B cell (primary cell): ENCODE measurements at regions not wholly inside any gene's neighbourhood (a gene's known extent, or its start where the extent isn't known, plus 50 kb on each side); places are given as distances from the start of the nearest gene placed in this dataset.
A peak's percentile ranks its signal among the peaks of the same experiment; 100 is the strongest.

ENCODE experiments used
- ATAC-seq: fragments of 200-7000 bp; cut with Tn5 transposase; one replicate; pipeline ENCODE4 v1.10.0; 2021; ENCODE audit warnings: low read depth, mild to moderate bottlenecking, moderate number of reproducible peaks, moderate library complexity
- CTCF ChIA-PET: fragments of 350-600 bp; sonication (Branson Sonifier 250); formaldehyde crosslinking; loops from one replicate; lab custom pipeline; 2021; ENCODE audit warnings: antibody characterized with exemption, inconsistent platforms; lab: Charles Lee
- POLR2A ChIA-PET: fragments of 350-600 bp; sonication (Branson Sonifier 250); formaldehyde crosslinking; loops from one replicate; lab custom pipeline; 2021; ENCODE audit warnings: antibody characterized with exemption; lab: Charles Lee
- DNase-seq: peaks from one replicate; pipeline ENCODE4 v3.0.0; 2013
- H2AFZ ChIP-seq: 2 replicates; pipeline ENCODE4 v1.6.1; 2012; ENCODE audit warnings: mild to moderate bottlenecking, low read depth, low read length; ENCODE audit not compliant: insufficient read depth, poor library complexity, severe bottlenecking
- H3K27ac ChIP-seq, 2 donors: 1 replicate in 1 of 2; 2 replicates in 1 of 2; pipeline ENCODE4 v1.5.1; 2012 to 2013; ENCODE audit warnings: low read length in 2 of 2, mild to moderate bottlenecking in 2 of 2, moderate library complexity in 1 of 2
- H3K27me3 ChIP-seq, 4 experiments: fragments of 200-600 bp in 1 of 4; sonication (generic) in 1 of 4; replicated peaks in 1 of 4; 1 replicate in 2 of 4; 2 replicates in 2 of 4; pipeline versions ENCODE4 v1.6.1 to v1.7.0; 2013 to 2016; ENCODE audit warnings: low read length in 3 of 4, mild to moderate bottlenecking in 2 of 4, mixed read lengths in 1 of 4, moderate library complexity in 1 of 4; ENCODE audit not compliant: insufficient read depth in 4 of 4, control insufficient read depth in 3 of 4; ENCODE audit errors: control extremely low read depth in 1 of 4
- H3K36me3 ChIP-seq, 2 experiments: replicated peaks in 1 of 2; 1 replicate in 1 of 2; 2 replicates in 1 of 2; pipeline versions ENCODE4 v1.6.1 to v1.7.1; 2013; ENCODE audit warnings: low read length in 1 of 2; ENCODE audit not compliant: insufficient read depth in 2 of 2, control insufficient read depth in 1 of 2; ENCODE audit errors: control extremely low read depth in 1 of 2, extremely low read depth in 1 of 2
- H3K4me1 ChIP-seq, 2 donors: fragments of 200-600 bp in 1 of 2; sonication (generic) in 1 of 2; 1 replicate in 1 of 2; 2 replicates in 1 of 2; pipeline versions ENCODE4 v1.5.1 to v1.6.1; 2013 to 2017; ENCODE audit warnings: low read length in 2 of 2; ENCODE audit not compliant: control insufficient read depth in 2 of 2, insufficient read depth in 2 of 2
- H3K4me2 ChIP-seq: replicated peaks from 2 replicates; pipeline ENCODE3; 2012; ENCODE audit warnings: mild to moderate bottlenecking, low read depth, low read length; ENCODE audit not compliant: poor library complexity, severe bottlenecking
- H3K4me3 ChIP-seq, 5 experiments: fragments of 200-600 bp in 1 of 5; sonication (generic) in 1 of 5; 1 replicate in 3 of 5; 2 replicates in 2 of 5; pipeline versions ENCODE4 v1.5.1 to v1.7.0; 2011 to 2016; ENCODE audit warnings: low read length in 4 of 5, mild to moderate bottlenecking in 4 of 5, low read depth in 2 of 5, control low read depth in 1 of 5, moderate library complexity in 1 of 5; ENCODE audit not compliant: insufficient read depth in 1 of 5; ENCODE audit errors: control extremely low read depth in 1 of 5, extremely low read depth in 1 of 5
- H3K79me2 ChIP-seq: fragments of 200-600 bp; sonication (generic); one replicate; pipeline ENCODE4 v1.6.0; 2016; ENCODE audit warnings: low read length; ENCODE audit not compliant: control insufficient read depth, insufficient read depth
- H3K9ac ChIP-seq: fragments of 200-600 bp; sonication (generic); 2 replicates; pipeline ENCODE4 v1.6.1; 2017; ENCODE audit warnings: mild to moderate bottlenecking, low read length, moderate library complexity
- H3K9me3 ChIP-seq, 3 donors: one replicate each; pipeline versions ENCODE4 v1.6.1 to v1.7.1; 2013; ENCODE audit warnings: low read length in 2 of 3; ENCODE audit not compliant: control insufficient read depth in 2 of 3, insufficient read depth in 1 of 3; ENCODE audit errors: control extremely low read depth in 1 of 3
- H4K20me1 ChIP-seq: 2 replicates; pipeline ENCODE4 v1.6.0; 2012; ENCODE audit warnings: mild to moderate bottlenecking, low read length; ENCODE audit not compliant: insufficient read depth, control insufficient read depth, poor library complexity, severe bottlenecking
- H3K27ac Mint-ChIP-seq: one replicate; pipeline ENCODE4 v1.8.0; 2021; ENCODE audit warnings: mixed read lengths
- H3K27me3 Mint-ChIP-seq: one replicate; pipeline ENCODE4 v1.8.0; 2021; ENCODE audit warnings: mixed read lengths
- H3K4me1 Mint-ChIP-seq: one replicate; pipeline ENCODE4 v1.8.0; 2021; ENCODE audit warnings: mixed read lengths
- H3K4me3 Mint-ChIP-seq: one replicate; pipeline ENCODE4 v1.8.0; 2021; ENCODE audit warnings: mixed read lengths
- H3K9me3 Mint-ChIP-seq: one replicate; pipeline ENCODE4 v1.8.0; 2022; ENCODE audit warnings: mixed read lengths; ENCODE audit not compliant: insufficient read depth
- EZH2 ChIP-seq: IDR thresholded peaks from 2 replicates; pipeline ENCODE4 v1.6.1; 2012; ENCODE audit warnings: borderline replicate concordance, low read depth, mild to moderate bottlenecking, moderate library complexity, low read length; ENCODE audit not compliant: insufficient read depth, poor library complexity, severe bottlenecking
- WGBS: methylation state at CpG from one replicate; pipeline ENCODE4 v1.1.5; 2013; ENCODE audit warnings: missing lambda C conversion rate; ENCODE audit not compliant: insufficient coverage; 5-methylcytosine and 5-hydroxymethylcytosine counted together
- intact Hi-C: fragments of 100-400 bp; cut with micrococcal nuclease; formaldehyde crosslinking; loops from one replicate; pipeline ENCODE4 v1.10.0; 2022
- TF ChIP-seq, protein P1 (sequence below): fragments of 200-600 bp; IDR thresholded peaks from one replicate; pipeline ENCODE4 v1.8.0; 2022; ENCODE audit warnings: antibody characterized with exemption, mild to moderate bottlenecking

- H3K27ac ChIP-seq = peak overlapping the region; percentile 82 to 83
- no peak overlapping the region for H2AFZ ChIP-seq
- Mint-ChIP-seq H3K27ac (peak overlapping the region; percentile 59), H3K9me3 (no peaks in the 10 kb centered on the region), H3K4me3 (peak overlapping the region; percentile 24), H3K4me1 (peaks cover 77% of the 10 kb centered on the region), H3K27me3 (no peaks in the 10 kb centered on the region)
- H3K79me2 ChIP-seq = no peaks in the 10 kb centered on the region
- H3K27me3 ChIP-seq = no peaks in the 10 kb centered on the region
- ChIA-PET POLR2A (interaction anchor here (1.0 kb wide), 1 partner anchor 16 kb away, joined by 4 read pairs; no protein-coding TSS in a partner anchor), CTCF (interaction anchor here (1.0 kb wide), 1 partner anchor 509 kb away, joined by 3 read pairs; no protein-coding TSS in a partner anchor)
- H4K20me1 ChIP-seq = no peaks in the 10 kb centered on the region
- WGBS = no CpG with 5 or more reads among the region's 1 CpG
- H3K4me3 ChIP-seq = peak overlapping the region in 1 of 5 experiments; percentile 12
- H3K9me3 ChIP-seq = peaks cover 0 to 7% (median 0%) of the 10 kb centered on the region in 3 donors
- TF ChIP-seq, protein P1, sequence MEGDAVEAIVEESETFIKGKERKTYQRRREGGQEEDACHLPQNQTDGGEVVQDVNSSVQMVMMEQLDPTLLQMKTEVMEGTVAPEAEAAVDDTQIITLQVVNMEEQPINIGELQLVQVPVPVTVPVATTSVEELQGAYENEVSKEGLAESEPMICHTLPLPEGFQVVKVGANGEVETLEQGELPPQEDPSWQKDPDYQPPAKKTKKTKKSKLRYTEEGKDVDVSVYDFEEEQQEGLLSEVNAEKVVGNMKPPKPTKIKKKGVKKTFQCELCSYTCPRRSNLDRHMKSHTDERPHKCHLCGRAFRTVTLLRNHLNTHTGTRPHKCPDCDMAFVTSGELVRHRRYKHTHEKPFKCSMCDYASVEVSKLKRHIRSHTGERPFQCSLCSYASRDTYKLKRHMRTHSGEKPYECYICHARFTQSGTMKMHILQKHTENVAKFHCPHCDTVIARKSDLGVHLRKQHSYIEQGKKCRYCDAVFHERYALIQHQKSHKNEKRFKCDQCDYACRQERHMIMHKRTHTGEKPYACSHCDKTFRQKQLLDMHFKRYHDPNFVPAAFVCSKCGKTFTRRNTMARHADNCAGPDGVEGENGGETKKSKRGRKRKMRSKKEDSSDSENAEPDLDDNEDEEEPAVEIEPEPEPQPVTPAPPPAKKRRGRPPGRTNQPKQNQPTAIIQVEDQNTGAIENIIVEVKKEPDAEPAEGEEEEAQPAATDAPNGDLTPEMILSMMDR = no peak
- no peak for TF ChIP-seq EZH2
- H3K4me1 ChIP-seq = peaks cover 78 to 83% of the 10 kb centered on the region in 2 donors
- no peak for ATAC-seq
- intact Hi-C loops = loop anchor here (1.0 kb wide), 1 partner anchor 9 kb away; no protein-coding TSS in a partner anchor
- DNase-seq = no peak
- H3K9ac ChIP-seq = no peak overlapping the region
- peak overlapping the region; percentile 47 for H3K4me2 ChIP-seq
- no peaks in the 10 kb centered on the region for H3K36me3 ChIP-seq
Observed at GRCh38 chr6:14720411-14721102, 525.3 kb upstream of the JARID2 start.

GRCh38 chr6:14721103-14721758 lies 524.6 kb upstream of the JARID2 start:
- H3K79me2 ChIP-seq = no peaks in the 10 kb centered on the region
- Mint-ChIP-seq H3K27me3 (no peaks in the 10 kb centered on the region), H3K4me1 (peaks cover 77% of the 10 kb centered on the region), H3K9me3 (no peaks in the 10 kb centered on the region), H3K4me3 (peak overlapping the region; percentile 24), H3K27ac (peak overlapping the region; percentile 59)
- no peak for TF ChIP-seq EZH2
- TF ChIP-seq, protein P1 = no peak
- H3K9ac ChIP-seq = no peak overlapping the region
- DNase-seq (peak; percentile 67), ATAC-seq (peak; percentile 46)
- H3K9me3 ChIP-seq = peaks cover 0 to 7% (median 0%) of the 10 kb centered on the region in 3 donors
- peaks cover 77 to 82% of the 10 kb centered on the region in 2 donors for H3K4me1 ChIP-seq
- CTCF ChIA-PET = interaction anchor here (1.0 kb wide), 1 partner anchor 510 kb away, joined by 3 read pairs; no protein-coding TSS in a partner anchor
- H3K27me3 ChIP-seq = no peaks in the 10 kb centered on the region
- POLR2A ChIA-PET = interaction anchor here (1.0 kb wide), 1 partner anchor 16 kb away, joined by 4 read pairs; no protein-coding TSS in a partner anchor
- intact Hi-C loops = loop anchor here (1.0 kb wide), 1 partner anchor 8 kb away; no protein-coding TSS in a partner anchor
- no peaks in the 10 kb centered on the region for H4K20me1 ChIP-seq
- 14% methylated on average over 4 of the region's 9 CpGs for WGBS
- H3K4me3 ChIP-seq = no peak overlapping the region
- H2AFZ ChIP-seq = no peak overlapping the region
- peak overlapping the region; percentile 47 for H3K4me2 ChIP-seq
- no peaks in the 10 kb centered on the region for H3K36me3 ChIP-seq
- H3K27ac ChIP-seq = peak overlapping the region; percentile 82 to 83
